ENCODE measurements at regions not wholly inside any gene's neighbourhood (a gene's known extent, or its start where the extent isn't known, plus 50 kb on each side); places are given as distances from the start of the nearest gene placed in this dataset.

GRCh38 chr2:12089001-12089400 is 342.6 kb downstream of the LPIN1 start:
- DNase-seq, result no peak
- Mint-ChIP-seq H3K4me3 (no peak overlapping the region), H3K27me3 (peaks cover 1% of the 10 kb centered on the region), H3K4me1 (ENCODE audit: low read depth) (no peaks in the 10 kb centered on the region), H3K27ac (no peak overlapping the region), H3K9me3 (no peaks in the 10 kb centered on the region), H3K36me3 (ENCODE audit: low read depth) (no peaks in the 10 kb centered on the region)
- ChIA-PET POLR2A (no interaction called here), CTCF (no interaction called here)
- TF ChIP-seq CTCF (IDR thresholded peaks at IDR 0.05), result no peak
- intact Hi-C loops (cut with micrococcal nuclease), result no loop called here
- no peak for ATAC-seq

- DNase-seq, result no peak
Observed at GRCh38 chr2:12089496-12089895, 343.1 kb downstream of the LPIN1 start.

GRCh38 chr2:12090072-12090471 is 343.6 kb downstream of the LPIN1 start:
- Mint-ChIP-seq H3K27ac (no peak overlapping the region), H3K36me3 (ENCODE audit: low read depth) (no peaks in the 10 kb centered on the region), H3K4me3 (no peak overlapping the region), H3K4me1 (ENCODE audit: low read depth) (no peaks in the 10 kb centered on the region), H3K9me3 (no peaks in the 10 kb centered on the region), H3K27me3 (peaks cover 1% of the 10 kb centered on the region)
- POLR2A ChIA-PET, result no interaction called here
- no peak for ATAC-seq
- intact Hi-C loops (cut with micrococcal nuclease), result no loop called here
- TF ChIP-seq CTCF (IDR thresholded peaks at IDR 0.05), result no peak
- CTCF ChIA-PET, result no interaction called here
- no peak for DNase-seq

More at GRCh38 chr2:12089496-12089895, 343.1 kb downstream of the LPIN1 start:
- no peaks in the 10 kb centered on the region for H3K9me3 Mint-ChIP-seq
- H3K36me3 Mint-ChIP-seq (ENCODE audit: low read depth), result no peaks in the 10 kb centered on the region
- ChIA-PET POLR2A (no interaction called here), CTCF (no interaction called here)
- no peak overlapping the region for H3K27ac Mint-ChIP-seq
- intact Hi-C loops (cut with micrococcal nuclease), result no loop called here
- no peak for ATAC-seq
- no peaks in the 10 kb centered on the region for H3K4me1 Mint-ChIP-seq (ENCODE audit: low read depth)
- no peak overlapping the region for H3K4me3 Mint-ChIP-seq
- TF ChIP-seq CTCF (IDR thresholded peaks at IDR 0.05), result no peak
- peaks cover 1% of the 10 kb centered on the region for H3K27me3 Mint-ChIP-seq

GRCh38 chr2:12090590-12090989 is 344.2 kb downstream of the LPIN1 start:
- H3K36me3 Mint-ChIP-seq (ENCODE audit: low read depth), result no peaks in the 10 kb centered on the region
- no peak overlapping the region for H3K27ac Mint-ChIP-seq
- no peak overlapping the region for H3K4me3 Mint-ChIP-seq
- ATAC-seq, result no peak
- no peak for TF ChIP-seq CTCF (IDR thresholded peaks at IDR 0.05)
- ChIA-PET POLR2A (no interaction called here), CTCF (no interaction called here)
- DNase-seq, result no peak
- no peaks in the 10 kb centered on the region for H3K9me3 Mint-ChIP-seq
- peaks cover 1% of the 10 kb centered on the region for H3K27me3 Mint-ChIP-seq
- intact Hi-C loops (cut with micrococcal nuclease), result no loop called here
- H3K4me1 Mint-ChIP-seq (ENCODE audit: low read depth), result no peaks in the 10 kb centered on the region

- ATAC-seq, result no peak
- DNase-seq, result no peak
- Mint-ChIP-seq H3K4me3 (no peak overlapping the region), H3K27me3 (peaks cover 1% of the 10 kb centered on the region), H3K27ac (no peak overlapping the region), H3K36me3 (ENCODE audit: low read depth) (no peaks in the 10 kb centered on the region), H3K4me1 (ENCODE audit: low read depth) (no peaks in the 10 kb centered on the region), H3K9me3 (no peaks in the 10 kb centered on the region)
- CTCF ChIA-PET, result no interaction called here
- intact Hi-C loops (cut with micrococcal nuclease), result no loop called here
- POLR2A ChIA-PET, result no interaction called here
- no peak for TF ChIP-seq CTCF (IDR thresholded peaks at IDR 0.05)
Observed at GRCh38 chr2:12091201-12091806, 344.9 kb downstream of the LPIN1 start.

All from activated CD8-positive, alpha-beta T cell treated with anti-CD3 and anti-CD28 coated beads for 36 hours (primary cell).